ENCODE measurements at regions not wholly inside any gene's neighbourhood (a gene's known extent, or its start where the extent isn't known, plus 50 kb on each side); places are given as distances from the start of the nearest gene placed in this dataset.

- TF ChIP-seq, protein P1, sequence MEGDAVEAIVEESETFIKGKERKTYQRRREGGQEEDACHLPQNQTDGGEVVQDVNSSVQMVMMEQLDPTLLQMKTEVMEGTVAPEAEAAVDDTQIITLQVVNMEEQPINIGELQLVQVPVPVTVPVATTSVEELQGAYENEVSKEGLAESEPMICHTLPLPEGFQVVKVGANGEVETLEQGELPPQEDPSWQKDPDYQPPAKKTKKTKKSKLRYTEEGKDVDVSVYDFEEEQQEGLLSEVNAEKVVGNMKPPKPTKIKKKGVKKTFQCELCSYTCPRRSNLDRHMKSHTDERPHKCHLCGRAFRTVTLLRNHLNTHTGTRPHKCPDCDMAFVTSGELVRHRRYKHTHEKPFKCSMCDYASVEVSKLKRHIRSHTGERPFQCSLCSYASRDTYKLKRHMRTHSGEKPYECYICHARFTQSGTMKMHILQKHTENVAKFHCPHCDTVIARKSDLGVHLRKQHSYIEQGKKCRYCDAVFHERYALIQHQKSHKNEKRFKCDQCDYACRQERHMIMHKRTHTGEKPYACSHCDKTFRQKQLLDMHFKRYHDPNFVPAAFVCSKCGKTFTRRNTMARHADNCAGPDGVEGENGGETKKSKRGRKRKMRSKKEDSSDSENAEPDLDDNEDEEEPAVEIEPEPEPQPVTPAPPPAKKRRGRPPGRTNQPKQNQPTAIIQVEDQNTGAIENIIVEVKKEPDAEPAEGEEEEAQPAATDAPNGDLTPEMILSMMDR (IDR thresholded peaks at IDR 0.05), result no peak
- no peak for TF ChIP-seq POLR2A (IDR thresholded peaks at IDR 0.05)
- TF ChIP-seq EP300 (IDR thresholded peaks at IDR 0.05), result no peak
These were observed 52.1 kb upstream of the RAP2C start for GRCh38 chrX:132271311-132271778.
